ENCODE measurements at regions not wholly inside any gene's neighbourhood (a gene's known extent, or its start where the extent isn't known, plus 50 kb on each side); places are given as distances from the start of the nearest gene placed in this dataset.

GRCh38 chr5:38719403-38719802 is 126.4 kb upstream of the OSMR start:
- no peak for TF ChIP-seq POLR2AphosphoS5 (IDR thresholded peaks at IDR 0.05)
- no peak for TF ChIP-seq EP300 (IDR thresholded peaks at IDR 0.05)
- TF ChIP-seq, protein P1, sequence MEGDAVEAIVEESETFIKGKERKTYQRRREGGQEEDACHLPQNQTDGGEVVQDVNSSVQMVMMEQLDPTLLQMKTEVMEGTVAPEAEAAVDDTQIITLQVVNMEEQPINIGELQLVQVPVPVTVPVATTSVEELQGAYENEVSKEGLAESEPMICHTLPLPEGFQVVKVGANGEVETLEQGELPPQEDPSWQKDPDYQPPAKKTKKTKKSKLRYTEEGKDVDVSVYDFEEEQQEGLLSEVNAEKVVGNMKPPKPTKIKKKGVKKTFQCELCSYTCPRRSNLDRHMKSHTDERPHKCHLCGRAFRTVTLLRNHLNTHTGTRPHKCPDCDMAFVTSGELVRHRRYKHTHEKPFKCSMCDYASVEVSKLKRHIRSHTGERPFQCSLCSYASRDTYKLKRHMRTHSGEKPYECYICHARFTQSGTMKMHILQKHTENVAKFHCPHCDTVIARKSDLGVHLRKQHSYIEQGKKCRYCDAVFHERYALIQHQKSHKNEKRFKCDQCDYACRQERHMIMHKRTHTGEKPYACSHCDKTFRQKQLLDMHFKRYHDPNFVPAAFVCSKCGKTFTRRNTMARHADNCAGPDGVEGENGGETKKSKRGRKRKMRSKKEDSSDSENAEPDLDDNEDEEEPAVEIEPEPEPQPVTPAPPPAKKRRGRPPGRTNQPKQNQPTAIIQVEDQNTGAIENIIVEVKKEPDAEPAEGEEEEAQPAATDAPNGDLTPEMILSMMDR (IDR thresholded peaks at IDR 0.05) = no peak
- no peak for TF ChIP-seq POLR2A (IDR thresholded peaks at IDR 0.05; ENCODE audit: low read depth)

GRCh38 chr5:38719916-38720315 is 125.9 kb upstream of the OSMR start:
- H3K4me1 ChIP-seq = peaks cover 11 to 36% (median 20%) of the 10 kb centered on the region in 4 donors
- no peaks in the 10 kb centered on the region for H3K27me3 ChIP-seq
- intact Hi-C loops (cut with DNase I) = no loop called here
- peak overlapping the region in 3 of 4 donors; percentile 55 to 63 (median 58) for H3K27ac ChIP-seq (replicated peaks in 1 of 4)
- TF ChIP-seq EP300 (IDR thresholded peaks at IDR 0.05) (no peak), POLR2AphosphoS5 (IDR thresholded peaks at IDR 0.05) (no peak), POLR2A (IDR thresholded peaks at IDR 0.05; ENCODE audit: low read depth) (no peak)
- TF ChIP-seq, protein P1 (IDR thresholded peaks at IDR 0.05) = no peak
- no peaks in the 10 kb centered on the region for H3K9me3 ChIP-seq
- WGBS = 75% methylated on average over 3 of the region's 3 CpGs
- no peak overlapping the region for H3K4me3 ChIP-seq
- no peaks in the 10 kb centered on the region for H3K36me3 ChIP-seq
- DNase-seq (ENCODE audit: extremely low spot score) = no peak

More at GRCh38 chr5:38719403-38719802, 126.4 kb upstream of the OSMR start:
- Histone ChIP-seq H3K4me1 (peaks cover 11 to 36% (median 20%) of the 10 kb centered on the region in 4 donors), H3K4me3 (no peak overlapping the region), H3K9me3 (no peaks in the 10 kb centered on the region), H3K36me3 (no peaks in the 10 kb centered on the region), H3K27ac (replicated peaks in 1 of 4) (peak overlapping the region; percentile 55 to 68 (median 60)), H3K27me3 (no peaks in the 10 kb centered on the region)
- intact Hi-C loops (cut with DNase I) = no loop called here
- no peak for DNase-seq (ENCODE audit: extremely low spot score)
- 62% methylated on average over 1 of the region's 1 CpG for WGBS

DNA sequence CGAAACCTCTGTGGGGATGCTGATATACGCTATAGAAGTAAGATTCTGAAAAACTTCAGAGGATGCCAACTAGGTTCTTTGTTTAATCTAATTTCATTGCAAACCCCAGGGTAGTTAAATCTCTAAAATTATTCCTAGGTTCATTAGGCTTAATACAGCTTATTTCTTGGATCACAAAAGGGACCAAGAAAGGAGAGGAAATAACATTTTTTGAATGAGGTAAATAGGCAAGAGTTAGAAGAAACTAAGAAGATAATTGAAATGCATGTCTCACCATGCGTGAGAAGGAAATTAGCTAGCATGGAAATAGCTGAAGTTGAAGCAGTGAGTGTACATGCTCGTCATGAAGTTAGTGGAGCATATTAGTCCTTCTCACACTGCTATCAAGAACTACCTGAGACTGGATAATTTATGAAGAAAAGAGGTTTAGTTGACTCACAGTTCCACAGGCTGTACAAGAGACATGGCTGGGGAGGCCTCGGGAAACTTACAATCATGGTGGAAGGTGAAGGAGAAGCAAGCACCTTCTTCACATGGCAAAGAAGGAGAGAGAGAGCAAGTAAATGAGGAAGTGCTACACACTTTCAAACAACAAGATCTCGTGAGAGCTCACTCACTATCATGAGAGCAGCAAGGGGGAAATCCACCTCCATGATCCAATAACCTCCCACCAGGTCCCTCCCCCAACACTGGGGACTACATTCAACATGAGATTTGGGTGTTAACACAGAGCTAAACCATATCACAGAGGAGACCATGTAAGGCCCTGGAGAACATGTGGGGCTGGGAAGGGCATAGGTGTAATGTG is 125.1 kb upstream of the OSMR start:
- no peaks in the 10 kb centered on the region for H3K36me3 ChIP-seq
- no peak for DNase-seq (ENCODE audit: extremely low spot score)
- H3K27me3 ChIP-seq = no peaks in the 10 kb centered on the region
- TF ChIP-seq POLR2A (IDR thresholded peaks at IDR 0.05; ENCODE audit: low read depth) = no peak
- no peak for TF ChIP-seq POLR2AphosphoS5 (IDR thresholded peaks at IDR 0.05)
- TF ChIP-seq EP300 (IDR thresholded peaks at IDR 0.05) = no peak
- TF ChIP-seq, protein P1 (IDR thresholded peaks at IDR 0.05) = no peak
- intact Hi-C loops (cut with DNase I) = no loop called here
- H3K4me3 ChIP-seq = no peak overlapping the region
- no peak overlapping the region for H3K27ac ChIP-seq (replicated peaks in 1 of 4)
- no peaks in the 10 kb centered on the region for H3K9me3 ChIP-seq
- peaks cover 11 to 36% (median 20%) of the 10 kb centered on the region in 4 donors for H3K4me1 ChIP-seq
- WGBS = 91% methylated on average over 6 of the region's 6 CpGs

DNA sequence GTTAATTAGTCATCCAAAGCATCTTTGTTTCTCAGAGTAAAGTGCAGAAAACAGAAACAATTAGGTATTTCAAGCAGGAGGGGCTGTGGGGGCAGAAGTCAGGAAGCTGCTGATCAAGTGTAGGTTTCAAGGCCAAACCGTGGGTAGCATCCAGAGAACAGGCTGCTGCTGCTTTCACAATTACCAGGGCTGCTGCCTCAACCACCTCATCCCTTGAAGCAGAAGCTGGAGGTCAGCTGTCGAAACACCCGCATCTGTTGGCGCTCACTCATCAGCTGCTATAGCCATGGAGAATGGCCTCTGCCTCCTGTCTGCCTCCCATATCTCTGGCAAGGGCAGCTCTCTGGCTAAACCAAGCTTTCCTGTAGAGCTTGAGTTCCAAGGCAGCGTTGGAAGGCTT is 122.9 kb upstream of the OSMR start:
- H3K4me3 ChIP-seq = no peak overlapping the region
- no peaks in the 10 kb centered on the region for H3K36me3 ChIP-seq
- TF ChIP-seq, protein P1 (IDR thresholded peaks at IDR 0.05) = no peak
- TF ChIP-seq POLR2AphosphoS5 (IDR thresholded peaks at IDR 0.05) (no peak), EP300 (IDR thresholded peaks at IDR 0.05) (no peak)
- DNase-seq (ENCODE audit: extremely low spot score) = no peak
- 75% methylated on average over 4 of the region's 5 CpGs for WGBS
- no peaks in the 10 kb centered on the region for H3K9me3 ChIP-seq
- H3K27me3 ChIP-seq = no peaks in the 10 kb centered on the region
- intact Hi-C loops (cut with DNase I) = no loop called here
- H3K27ac ChIP-seq (replicated peaks in 1 of 4) = no peak overlapping the region
- peaks cover 11 to 36% (median 20%) of the 10 kb centered on the region in 4 donors for H3K4me1 ChIP-seq

Data from esophagus muscularis mucosa (tissue), 4 donors.